ENCODE measurements at regions not wholly inside any gene's neighbourhood (a gene's known extent, or its start where the extent isn't known, plus 50 kb on each side); places are given as distances from the start of the nearest gene placed in this dataset.
"Not testable (repeated sequence)": the region's sequence is repeated elsewhere in the genome, so short reads cannot be mapped to it uniquely, and the experiment has no call there.

- H3K27ac ChIP-seq (ENCODE audit: insufficient read depth, low read length) = no peak overlapping the region
- H3K4me2 ChIP-seq (ENCODE audit: extremely low read depth, insufficient read depth, low read length) = no peak overlapping the region
- H3K27me3 ChIP-seq (ENCODE audit: control insufficient read depth, insufficient read depth, low read length) = no peaks in the 10 kb centered on the region
- no peaks in the 10 kb centered on the region for H3K9me3 ChIP-seq (ENCODE audit: control insufficient read depth, insufficient read depth, low read depth, low read length)
- no peak overlapping the region for H2AFZ ChIP-seq (ENCODE audit: low read length)
- H4K20me1 ChIP-seq (ENCODE audit: control insufficient read depth, extremely low read depth, insufficient read depth, low read length) = no peaks in the 10 kb centered on the region
- H3K9ac ChIP-seq (ENCODE audit: insufficient read depth, low read length) = no peak overlapping the region
- H3K79me2 ChIP-seq (ENCODE audit: control insufficient read depth, insufficient read depth, low read length) = no peaks in the 10 kb centered on the region
- TF ChIP-seq CTCF (conservative IDR thresholded peaks at IDR 0.05 in 1 of 2, IDR thresholded peaks at IDR 0.05 in 1 of 2; ENCODE audit: low read depth in 1 of 2, low read length in 2 of 2) (no peak), EZH2 (IDR thresholded peaks at IDR 0.05; ENCODE audit: low read length, missing control alignments) (no peak)
- DNase-seq (ENCODE audit: low read depth in 2 of 2) = no peak
- no peaks in the 10 kb centered on the region for H3K36me3 ChIP-seq (ENCODE audit: control insufficient read depth, insufficient read depth, low read length)
- H3K4me3 ChIP-seq (replicated peaks in 1 of 4; ENCODE audit: control extremely low read depth in 1 of 4, insufficient read depth in 1 of 4, low read depth in 3 of 4, low read length in 4 of 4) = no peak overlapping the region
- no peaks in the 10 kb centered on the region for H3K4me1 ChIP-seq (ENCODE audit: control insufficient read depth, extremely low read depth, insufficient read depth, low read length)
Measured at GRCh38 chr3:127083778-127084397, 101.0 kb downstream of the PLXNA1 start.

- Histone ChIP-seq H3K9me3 (ENCODE audit: control insufficient read depth, insufficient read depth, low read depth, low read length) (no peaks in the 10 kb centered on the region), H3K4me2 (ENCODE audit: extremely low read depth, insufficient read depth, low read length) (no peak overlapping the region), H3K9ac (ENCODE audit: insufficient read depth, low read length) (no peak overlapping the region), H3K4me1 (ENCODE audit: control insufficient read depth, extremely low read depth, insufficient read depth, low read length) (no peaks in the 10 kb centered on the region), H4K20me1 (ENCODE audit: control insufficient read depth, extremely low read depth, insufficient read depth, low read length) (no peaks in the 10 kb centered on the region), H3K36me3 (ENCODE audit: control insufficient read depth, insufficient read depth, low read length) (no peaks in the 10 kb centered on the region), H3K27ac (ENCODE audit: insufficient read depth, low read length) (no peak overlapping the region), H3K27me3 (ENCODE audit: control insufficient read depth, insufficient read depth, low read length) (no peaks in the 10 kb centered on the region), H3K79me2 (ENCODE audit: control insufficient read depth, insufficient read depth, low read length) (no peaks in the 10 kb centered on the region), H2AFZ (ENCODE audit: low read length) (no peak overlapping the region), H3K4me3 (replicated peaks in 1 of 4; ENCODE audit: control extremely low read depth in 1 of 4, insufficient read depth in 1 of 4, low read depth in 3 of 4, low read length in 4 of 4) (no peak overlapping the region)
- no peak for TF ChIP-seq CTCF (conservative IDR thresholded peaks at IDR 0.05 in 1 of 2, IDR thresholded peaks at IDR 0.05 in 1 of 2; ENCODE audit: low read depth in 1 of 2, low read length in 2 of 2)
- no peak for TF ChIP-seq EZH2 (IDR thresholded peaks at IDR 0.05; ENCODE audit: low read length, missing control alignments)
- DNase-seq (ENCODE audit: low read depth in 2 of 2) = no peak
Measured at GRCh38 chr3:127084401-127084990, 101.6 kb downstream of the PLXNA1 start.

- TF ChIP-seq CTCF (conservative IDR thresholded peaks at IDR 0.05 in 1 of 2, IDR thresholded peaks at IDR 0.05 in 1 of 2; ENCODE audit: low read depth in 1 of 2, low read length in 2 of 2) = no peak
- no peak for TF ChIP-seq EZH2 (IDR thresholded peaks at IDR 0.05; ENCODE audit: low read length, missing control alignments)
Measured at GRCh38 chr3:127085576-127085975, 102.7 kb downstream of the PLXNA1 start.

GRCh38 chr3:127086591-127086990, 103.7 kb downstream of the PLXNA1 start:
- H3K9me3 ChIP-seq (ENCODE audit: control insufficient read depth, insufficient read depth, low read depth, low read length); H3K27ac ChIP-seq (ENCODE audit: insufficient read depth, low read length); H2AFZ ChIP-seq (ENCODE audit: low read length); H3K36me3 ChIP-seq (ENCODE audit: control insufficient read depth, insufficient read depth, low read length); H3K27me3 ChIP-seq (ENCODE audit: control insufficient read depth, insufficient read depth, low read length); DNase-seq (ENCODE audit: low read depth in 2 of 2); H3K4me2 ChIP-seq (ENCODE audit: extremely low read depth, insufficient read depth, low read length); H3K4me3 ChIP-seq (replicated peaks in 1 of 4; ENCODE audit: control extremely low read depth in 1 of 4, insufficient read depth in 1 of 4, low read depth in 3 of 4, low read length in 4 of 4); H4K20me1 ChIP-seq (ENCODE audit: control insufficient read depth, extremely low read depth, insufficient read depth, low read length); H3K9ac ChIP-seq (ENCODE audit: insufficient read depth, low read length); H3K4me1 ChIP-seq (ENCODE audit: control insufficient read depth, extremely low read depth, insufficient read depth, low read length); H3K79me2 ChIP-seq (ENCODE audit: control insufficient read depth, insufficient read depth, low read length): not testable (repeated sequence)

More at GRCh38 chr3:127085576-127085975, 102.7 kb downstream of the PLXNA1 start:
- H4K20me1 ChIP-seq (ENCODE audit: control insufficient read depth, extremely low read depth, insufficient read depth, low read length) = no peaks in the 10 kb centered on the region
- H2AFZ ChIP-seq (ENCODE audit: low read length) = no peak overlapping the region
- H3K79me2 ChIP-seq (ENCODE audit: control insufficient read depth, insufficient read depth, low read length) = no peaks in the 10 kb centered on the region
- no peak for DNase-seq (ENCODE audit: low read depth in 2 of 2)
- H3K9ac ChIP-seq (ENCODE audit: insufficient read depth, low read length) = no peak overlapping the region
- H3K4me1 ChIP-seq (ENCODE audit: control insufficient read depth, extremely low read depth, insufficient read depth, low read length) = no peaks in the 10 kb centered on the region
- H3K4me2 ChIP-seq (ENCODE audit: extremely low read depth, insufficient read depth, low read length) = no peak overlapping the region
- no peak overlapping the region for H3K4me3 ChIP-seq (replicated peaks in 1 of 4; ENCODE audit: control extremely low read depth in 1 of 4, insufficient read depth in 1 of 4, low read depth in 3 of 4, low read length in 4 of 4)
- no peaks in the 10 kb centered on the region for H3K9me3 ChIP-seq (ENCODE audit: control insufficient read depth, insufficient read depth, low read depth, low read length)
- no peaks in the 10 kb centered on the region for H3K27me3 ChIP-seq (ENCODE audit: control insufficient read depth, insufficient read depth, low read length)
- no peaks in the 10 kb centered on the region for H3K36me3 ChIP-seq (ENCODE audit: control insufficient read depth, insufficient read depth, low read length)
- H3K27ac ChIP-seq (ENCODE audit: insufficient read depth, low read length) = no peak overlapping the region

All from fibroblast of lung (primary cell).